Testis (tissue), 2 donors: ENCODE measurements at regions not wholly inside any gene's neighbourhood (a gene's known extent, or its start where the extent isn't known, plus 50 kb on each side); places are given as distances from the start of the nearest gene placed in this dataset.
A peak's percentile ranks its signal among the peaks of the same experiment; 100 is the strongest.

Source experiments
- DNase-seq: peaks from one replicate; pipeline ENCODE4 v3.0.0-alpha.2; 2019
- H3K27ac ChIP-seq, 2 donors: fragments of 200-600 bp; sonication (generic); one replicate each; pipeline ENCODE4 v1.5.1; 2019
- H3K27me3 ChIP-seq: fragments of 200-600 bp; sonication (generic); one replicate; pipeline ENCODE4 v1.5.1; 2019
- H3K36me3 ChIP-seq: fragments of 200-600 bp; sonication (generic); one replicate; pipeline ENCODE4 v1.5.1; 2017; ENCODE audit warnings: low read depth; ENCODE audit errors: missing control alignments
- H3K4me1 ChIP-seq: fragments of 200-600 bp; sonication (generic); one replicate; pipeline ENCODE4 v1.5.1; 2019
- H3K4me3 ChIP-seq, 2 donors: fragments of 200-600 bp; sonication (generic); one replicate each; pipeline ENCODE4 v1.5.1; 2017 to 2019
- H3K9me3 ChIP-seq: fragments of 200-600 bp; sonication (generic); one replicate; pipeline ENCODE4 v1.5.1; 2017
- CTCF ChIP-seq, 3 experiments: fragments of 450-650 bp in 2 of 3; fragments of 200-600 bp in 1 of 3; sonication (generic) in 1 of 3; IDR thresholded peaks; one replicate each; pipeline ENCODE4 v1.5.1; 2016 to 2019; ENCODE audit warnings: antibody characterized with exemption in 3 of 3, mild to moderate bottlenecking in 2 of 3, moderate library complexity in 1 of 3
- POLR2A ChIP-seq: fragments of 450-650 bp; IDR thresholded peaks from one replicate; pipeline ENCODE4 v1.6.1; 2017; ENCODE audit warnings: antibody characterized with exemption, mild to moderate bottlenecking, moderate library complexity
- WGBS, 2 donors: methylation state at CpG; one replicate each; pipeline ENCODE4 v1.1.5; 2018; 5-methylcytosine and 5-hydroxymethylcytosine counted together
- intact Hi-C: fragments of 100-400 bp; cut with DNase I; formaldehyde crosslinking; loops from one replicate; pipeline ENCODE4 v1.15.1; 2023; ENCODE audit warnings: low total_unique reads

DNA sequence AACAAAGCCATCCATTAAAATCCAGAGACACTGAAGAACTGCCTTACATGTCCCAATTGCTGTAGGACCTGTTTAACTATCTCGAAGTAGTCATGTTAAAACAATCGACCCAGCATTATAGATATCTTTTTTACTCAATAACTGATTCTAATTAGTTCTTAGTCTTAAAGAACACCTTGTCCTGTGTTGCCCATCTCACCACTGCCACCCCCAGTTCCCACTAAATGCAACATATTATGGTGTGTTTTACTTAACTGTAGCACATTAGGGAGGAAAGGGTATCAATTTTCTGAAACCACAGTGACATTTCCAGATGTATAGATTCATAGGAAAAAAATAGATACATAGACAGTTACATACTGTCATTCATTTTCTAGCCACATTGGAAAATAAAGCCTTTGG lies 221.2 kb downstream of the MEF2C start:
- intact Hi-C loops = no loop called here
- H3K27me3 ChIP-seq = no peaks in the 10 kb centered on the region
- H3K4me3 ChIP-seq = no peak overlapping the region
- H3K36me3 ChIP-seq = no peaks in the 10 kb centered on the region
- WGBS, 2 donors = 19 to 35% methylated on average over 2 of the region's 2 CpGs
- no peak overlapping the region for H3K27ac ChIP-seq
- no peaks in the 10 kb centered on the region for H3K9me3 ChIP-seq
- DNase-seq = no peak
- TF ChIP-seq CTCF (IDR thresholded peaks at IDR 0.05) (no peak), POLR2A (no peak)
- no peaks in the 10 kb centered on the region for H3K4me1 ChIP-seq

GRCh38 chr5:88660947-88661805 lies 221.8 kb downstream of the MEF2C start:
- Histone ChIP-seq H3K4me1 (no peaks in the 10 kb centered on the region), H3K27me3 (no peaks in the 10 kb centered on the region), H3K27ac (peak overlapping the region in 1 of 2 donors; percentile 53), H3K36me3 (no peaks in the 10 kb centered on the region), H3K9me3 (no peaks in the 10 kb centered on the region), H3K4me3 (peak overlapping the region; percentile 46 to 60)
- 1 to 6% methylated on average over 7 to 51 of the region's 53 CpGs for WGBS, 2 donors
- TF ChIP-seq CTCF (IDR thresholded peaks at IDR 0.05) (no peak), POLR2A (no peak)
- intact Hi-C loops = no loop called here
- peak; percentile 93 for DNase-seq

GRCh38 chr5:88660264-88660946 lies 222.6 kb downstream of the MEF2C start:
- Histone ChIP-seq H3K27me3 (no peaks in the 10 kb centered on the region), H3K36me3 (no peaks in the 10 kb centered on the region), H3K4me3 (peak overlapping the region; percentile 46 to 60), H3K9me3 (no peaks in the 10 kb centered on the region), H3K27ac (peak overlapping the region in 1 of 2 donors; percentile 53), H3K4me1 (no peaks in the 10 kb centered on the region)
- intact Hi-C loops = no loop called here
- DNase-seq = no peak
- WGBS, 2 donors = 4 to 5% methylated on average over 38 to 41 of the region's 41 CpGs
- TF ChIP-seq CTCF (IDR thresholded peaks at IDR 0.05) = no peak
- TF ChIP-seq POLR2A = no peak

DNA sequence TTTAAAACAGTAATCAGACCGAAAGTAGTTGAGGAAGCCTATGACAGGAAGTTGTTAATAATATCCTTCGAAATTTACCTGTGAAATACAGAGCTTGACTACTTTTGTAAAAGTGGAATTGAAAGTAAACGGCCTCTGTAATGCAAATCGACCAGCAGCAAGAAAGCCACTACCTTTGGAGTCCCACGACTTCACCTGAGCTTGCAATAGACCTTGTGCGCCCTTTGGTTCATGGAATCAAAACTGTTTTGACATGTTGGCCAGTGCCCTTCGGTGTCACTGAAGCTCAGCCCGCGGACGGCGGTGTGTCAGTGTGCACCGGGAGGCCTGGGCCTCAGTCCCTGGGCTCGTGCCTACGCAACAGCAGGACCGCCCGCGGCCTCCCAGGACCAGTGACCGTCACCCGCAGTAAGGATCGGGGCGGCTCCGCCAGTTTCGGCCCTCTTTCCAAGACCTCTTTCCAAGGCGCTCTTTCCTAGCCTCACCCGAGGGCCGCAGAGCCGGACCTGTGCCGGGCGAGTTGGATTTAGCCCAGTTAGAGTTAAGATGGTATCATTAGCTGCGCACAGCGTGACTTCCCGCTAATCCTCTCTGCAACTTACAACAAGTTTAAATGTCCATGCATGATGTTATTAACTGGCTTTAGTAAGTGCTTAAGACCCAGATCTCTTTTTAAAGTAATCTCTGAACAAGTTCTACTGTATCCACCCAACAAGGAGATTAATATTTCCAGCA lies 223.3 kb downstream of the MEF2C start:
- intact Hi-C loops = no loop called here
- H3K27ac ChIP-seq = no peak overlapping the region
- H3K9me3 ChIP-seq = no peaks in the 10 kb centered on the region
- peak; percentile 36 for DNase-seq
- WGBS, 2 donors = 17% methylated on average over 9 to 32 of the region's 32 CpGs
- no peaks in the 10 kb centered on the region for H3K27me3 ChIP-seq
- peak overlapping the region; percentile 46 to 60 for H3K4me3 ChIP-seq
- H3K36me3 ChIP-seq = no peaks in the 10 kb centered on the region
- TF ChIP-seq POLR2A (no peak), CTCF (IDR thresholded peaks at IDR 0.05) (no peak)
- H3K4me1 ChIP-seq = no peaks in the 10 kb centered on the region
